Fibroblast of pulmonary artery (primary cell): ENCODE measurements at regions not wholly inside any gene's neighbourhood (a gene's known extent, or its start where the extent isn't known, plus 50 kb on each side); places are given as distances from the start of the nearest gene placed in this dataset.

Experiments used
- DNase-seq: peaks from one replicate; pipeline ENCODE4 v3.0.0-alpha.2; 2010; ENCODE audit warnings: low read depth
- H3K4me3 ChIP-seq: replicated peaks from 2 replicates; pipeline ENCODE4 v1.5.1; 2011; ENCODE audit warnings: low read depth, mild to moderate bottlenecking, control low read depth, low read length, moderate library complexity
- CTCF ChIP-seq: IDR thresholded peaks from 2 replicates; pipeline ENCODE4 v1.5.1; 2011; ENCODE audit warnings: mild to moderate bottlenecking, control low read depth, low read length, inconsistent platforms; ENCODE audit errors: missing control alignments

- no peak for TF ChIP-seq CTCF
- DNase-seq = peak; percentile 52
- H3K4me3 ChIP-seq = no peak overlapping the region
These were observed 72.9 kb upstream of the SHB start for GRCh38 chr9:38141746-38142591.

- no peak overlapping the region for H3K4me3 ChIP-seq
- no peak for DNase-seq
- TF ChIP-seq CTCF = no peak
These were observed 69.2 kb upstream of the SHB start for GRCh38 chr9:38138276-38138675.

GRCh38 chr9:38137342-38137741 lies 68.3 kb upstream of the SHB start:
- no peak overlapping the region for H3K4me3 ChIP-seq
- no peak for DNase-seq
- TF ChIP-seq CTCF = no peak

GRCh38 chr9:38136386-38136785 lies 67.4 kb upstream of the SHB start:
- no peak overlapping the region for H3K4me3 ChIP-seq
- TF ChIP-seq CTCF = no peak
- DNase-seq = no peak

- DNase-seq = no peak
- no peak overlapping the region for H3K4me3 ChIP-seq
- TF ChIP-seq CTCF = no peak
These were observed 65.7 kb upstream of the SHB start for GRCh38 chr9:38134611-38135237.

- H3K4me3 ChIP-seq = no peak overlapping the region
- no peak for TF ChIP-seq CTCF
- DNase-seq = no peak
These were observed 64.6 kb upstream of the SHB start for GRCh38 chr9:38133595-38133994.
